HG03139 (cell line): ENCODE measurements at regions not wholly inside any gene's neighbourhood (a gene's known extent, or its start where the extent isn't known, plus 50 kb on each side); places are given as distances from the start of the nearest gene placed in this dataset.
"Not testable (repeated sequence)": the region's sequence is repeated elsewhere in the genome, so short reads cannot be mapped to it uniquely, and the experiment has no call there.

ENCODE experiments used
- ATAC-seq: cut with Tn5 transposase; IDR thresholded peaks from one replicate; pipeline ENCODE4 v1.9.1; 2021; ENCODE audit not compliant: unreplicated experiment

DNA sequence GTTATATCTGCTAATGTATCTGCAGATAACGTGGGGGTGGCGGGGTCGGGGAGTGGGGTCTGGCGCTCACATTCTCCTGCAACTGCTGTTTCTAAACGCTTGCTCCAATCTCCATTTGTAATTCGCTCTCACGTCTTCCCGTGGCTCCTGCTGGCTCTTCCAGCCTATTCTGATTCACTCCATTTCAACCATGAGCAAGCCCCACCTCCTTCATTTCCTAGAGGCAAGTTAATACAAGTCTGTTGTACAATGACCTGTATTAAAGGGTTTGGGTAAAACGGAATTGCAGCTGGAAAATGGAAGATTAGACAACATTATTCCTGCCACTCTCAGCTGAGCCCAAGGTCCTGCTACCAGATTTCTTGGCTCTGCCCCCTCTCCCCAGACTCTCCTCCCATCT, 132.3 kb downstream of the CSNK2A3 start:
- ATAC-seq = no peak

DNA sequence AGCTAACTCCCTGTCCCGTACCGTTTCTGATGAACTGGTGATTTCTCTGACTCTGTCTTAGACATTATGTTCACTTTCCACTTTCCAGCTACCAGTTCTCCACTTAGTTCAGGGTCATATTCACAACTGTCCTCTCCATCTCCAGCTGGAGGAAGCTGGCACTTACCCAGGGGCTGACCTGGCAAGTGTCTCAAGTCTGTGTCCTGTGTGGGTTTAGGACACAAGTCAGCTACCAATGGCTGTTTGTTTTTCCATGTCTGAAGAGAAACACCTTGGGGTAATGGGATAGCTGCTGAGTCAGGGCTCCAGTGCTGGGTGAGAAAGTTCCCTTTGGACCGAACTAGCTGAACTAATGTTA, 134.4 kb downstream of the CSNK2A3 start:
- no peak for ATAC-seq

DNA sequence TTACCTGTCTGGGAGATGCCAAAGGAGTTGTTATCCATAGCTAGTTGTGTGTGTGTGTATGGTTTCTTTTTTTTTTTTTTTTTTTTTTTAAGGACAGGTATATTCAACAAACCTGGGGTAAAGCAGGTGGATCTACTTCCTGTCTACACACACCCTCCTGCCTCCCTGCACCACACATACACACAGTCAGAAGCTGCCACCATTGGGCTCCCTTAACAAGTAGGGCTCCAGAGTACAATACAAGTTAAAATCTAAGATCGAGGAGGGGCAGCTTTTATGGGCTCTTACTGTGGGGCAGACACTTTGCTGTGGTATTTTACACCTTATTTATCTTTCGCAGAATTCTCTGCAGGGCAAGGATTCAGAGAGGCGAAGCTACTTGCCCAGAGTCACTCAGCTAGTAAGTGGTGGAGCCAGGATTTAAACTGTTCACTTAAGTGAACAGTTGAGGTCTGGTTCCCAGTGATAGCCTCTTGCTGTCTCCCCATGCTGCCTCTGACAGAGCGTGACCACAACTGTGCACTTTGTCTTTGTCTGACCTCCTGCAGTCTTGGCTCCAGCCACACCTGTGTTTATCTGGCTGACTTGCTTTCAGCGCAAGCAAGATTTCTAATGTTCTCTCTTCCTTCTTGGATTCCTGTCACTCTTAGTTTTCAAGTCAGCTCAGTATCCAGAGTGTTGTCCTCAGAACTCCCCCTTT, 135.0 kb downstream of the CSNK2A3 start:
- no peak for ATAC-seq

DNA sequence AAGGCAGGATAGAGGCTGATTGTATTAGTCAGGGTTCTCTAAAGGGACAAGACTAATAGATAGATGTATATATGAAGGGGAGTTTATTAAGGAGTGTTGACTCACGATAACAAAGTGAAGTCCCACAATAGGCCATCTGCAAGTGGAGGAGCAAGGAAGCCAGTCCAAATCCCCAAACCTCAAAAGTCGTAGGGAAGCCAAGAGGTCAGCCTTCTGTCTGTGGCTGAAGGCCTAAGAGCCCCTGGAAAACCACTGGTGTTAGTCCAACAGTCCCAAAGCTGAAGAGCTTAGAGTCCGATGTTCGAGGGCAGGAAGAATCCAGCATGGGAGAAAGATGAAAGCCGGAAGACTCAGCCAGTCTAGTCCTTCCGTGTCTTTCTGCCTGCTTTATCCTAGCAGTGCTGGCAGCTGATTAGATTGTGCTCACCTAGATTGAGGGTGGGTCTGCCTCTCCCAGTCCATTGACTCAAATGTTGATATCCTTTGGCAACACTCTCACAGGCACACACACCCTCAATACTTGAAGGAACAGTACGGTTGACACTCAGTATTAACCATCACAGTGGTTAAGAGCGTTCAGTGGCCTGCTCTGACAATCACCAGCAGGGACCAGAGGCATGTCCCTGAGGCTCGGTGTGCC, 135.6 kb downstream of the CSNK2A3 start:
- no peak for ATAC-seq

DNA sequence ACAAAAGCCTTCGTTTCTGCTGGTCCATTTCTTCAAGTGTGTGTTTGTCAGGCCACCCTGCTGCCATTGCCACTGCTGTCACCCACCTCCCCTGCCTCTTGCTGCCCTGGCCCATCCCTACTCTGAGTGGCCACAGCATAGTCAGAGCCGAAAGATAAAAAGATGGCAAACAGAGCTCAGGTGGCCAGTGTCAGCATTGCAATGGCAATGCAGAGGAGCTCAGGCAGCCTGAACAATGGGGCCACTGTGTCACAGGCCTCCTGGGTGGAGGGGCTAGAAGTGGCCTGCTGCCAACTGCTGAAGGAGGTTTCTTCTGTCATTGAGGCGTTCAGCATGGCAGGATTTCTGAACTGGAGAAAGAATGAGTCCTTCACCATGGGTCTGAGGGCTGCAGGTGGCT, 137.1 kb downstream of the CSNK2A3 start:
- ATAC-seq = no peak

DNA sequence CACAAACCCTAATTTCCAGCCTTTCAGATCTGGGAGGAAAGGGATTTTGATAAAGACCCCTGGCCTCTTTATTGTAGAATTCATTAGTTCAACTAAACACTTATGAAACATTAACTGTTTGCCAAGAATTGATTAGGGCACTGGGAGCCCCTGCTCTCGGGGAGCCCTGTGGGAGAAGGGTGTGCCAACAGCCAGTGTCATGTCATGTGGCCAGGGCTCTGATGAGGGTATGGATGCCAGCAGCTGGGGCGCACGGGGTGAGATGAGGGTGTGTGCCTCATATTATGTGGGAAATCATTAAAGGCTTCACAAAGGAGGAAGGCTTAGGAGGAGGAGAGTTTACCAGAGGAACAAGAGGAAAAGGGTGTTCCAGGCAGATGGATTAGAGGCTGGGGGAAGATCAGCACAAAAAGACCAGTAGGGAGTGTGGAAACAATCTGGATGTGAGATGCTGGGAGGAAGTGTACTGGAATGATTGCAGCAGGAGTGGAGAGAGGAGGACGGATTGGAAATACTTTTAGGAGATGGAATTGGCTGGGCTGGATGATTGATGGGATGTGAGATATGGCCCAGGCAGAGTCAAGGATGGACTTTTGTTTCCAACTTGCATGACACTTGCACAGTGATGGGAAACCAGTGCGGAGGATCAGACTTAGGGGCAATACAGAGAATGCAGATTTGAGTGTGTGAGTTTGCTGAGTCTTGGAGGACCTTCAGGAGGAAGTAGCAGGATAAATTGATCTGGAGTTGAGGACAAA, 137.8 kb downstream of the CSNK2A3 start:
- no peak for ATAC-seq

DNA sequence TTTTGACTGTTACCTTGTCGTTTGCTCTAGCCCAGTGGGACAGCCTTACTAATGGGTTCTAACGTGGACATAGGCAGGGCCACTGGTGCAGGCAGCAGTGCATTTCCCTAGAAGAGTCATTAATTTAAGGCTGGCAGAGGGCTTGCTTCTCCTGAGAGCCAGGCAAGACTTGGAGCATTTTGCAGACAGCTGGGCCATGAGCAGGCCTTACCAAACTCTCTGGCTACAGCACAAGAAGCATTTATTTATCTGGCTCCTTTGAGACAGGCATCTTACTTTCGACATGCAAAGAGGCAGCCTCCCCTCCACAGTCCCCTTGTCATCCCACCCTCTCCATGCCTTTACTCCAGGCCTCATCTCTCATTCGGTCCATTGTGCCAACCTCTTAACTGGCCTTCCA, 139.9 kb downstream of the CSNK2A3 start:
- ATAC-seq = no peak

DNA sequence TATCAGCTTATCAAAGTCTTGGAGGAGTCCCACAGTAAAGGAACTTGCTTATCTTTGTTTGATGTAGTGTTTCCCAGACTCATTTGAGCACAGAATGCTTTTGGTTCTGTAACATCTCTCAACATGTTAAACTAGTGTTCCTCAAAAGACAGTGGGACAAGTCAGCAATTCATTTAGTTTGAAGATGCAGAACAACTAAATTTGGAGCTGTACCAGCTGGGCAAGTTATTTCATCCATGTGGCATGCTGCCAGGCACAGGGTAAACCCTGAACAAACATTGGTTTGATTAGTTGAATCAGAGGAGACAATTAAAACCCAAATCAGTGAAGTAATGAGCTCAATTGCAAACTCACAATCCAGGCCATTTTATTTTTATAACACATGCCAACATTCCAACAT, 141.2 kb downstream of the CSNK2A3 start:
- ATAC-seq = no peak

DNA sequence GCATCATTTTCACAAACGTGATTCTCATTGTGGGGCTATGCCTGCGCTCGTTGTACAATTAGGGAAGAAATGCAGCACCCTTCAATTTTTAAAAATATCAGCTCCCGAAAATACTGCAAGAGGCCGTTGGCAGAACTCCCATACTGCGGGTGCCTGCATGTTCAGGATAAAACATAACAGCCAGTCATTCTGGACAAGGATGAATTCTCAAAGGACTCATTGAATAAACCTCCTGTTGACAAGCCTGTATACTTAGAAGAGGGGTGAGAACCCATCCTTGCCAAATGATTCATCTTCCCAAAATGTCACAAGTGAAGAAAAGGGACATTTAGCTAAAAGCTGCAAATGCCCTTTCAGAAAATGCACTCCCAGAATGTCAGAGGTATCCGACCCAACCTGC, 141.9 kb downstream of the CSNK2A3 start:
- no peak for ATAC-seq

DNA sequence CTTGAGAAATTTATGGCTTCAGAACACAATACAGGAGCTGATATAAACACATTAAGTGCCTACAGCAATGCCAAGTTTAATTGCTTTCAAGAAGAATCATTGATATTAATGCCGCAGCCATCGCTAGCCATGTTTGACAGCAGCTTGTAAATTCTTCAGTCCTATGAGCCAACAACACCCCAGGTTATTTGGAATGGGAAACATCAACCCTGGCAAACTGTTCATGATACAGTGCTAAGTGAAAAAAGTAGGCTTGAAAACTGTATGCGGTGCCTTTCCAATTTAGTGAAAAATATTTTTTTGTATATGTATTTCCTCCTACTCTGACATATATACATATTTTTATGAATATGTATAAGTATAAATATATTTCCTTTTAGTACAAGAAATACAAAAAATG, 142.6 kb downstream of the CSNK2A3 start:
- ATAC-seq = no peak

DNA sequence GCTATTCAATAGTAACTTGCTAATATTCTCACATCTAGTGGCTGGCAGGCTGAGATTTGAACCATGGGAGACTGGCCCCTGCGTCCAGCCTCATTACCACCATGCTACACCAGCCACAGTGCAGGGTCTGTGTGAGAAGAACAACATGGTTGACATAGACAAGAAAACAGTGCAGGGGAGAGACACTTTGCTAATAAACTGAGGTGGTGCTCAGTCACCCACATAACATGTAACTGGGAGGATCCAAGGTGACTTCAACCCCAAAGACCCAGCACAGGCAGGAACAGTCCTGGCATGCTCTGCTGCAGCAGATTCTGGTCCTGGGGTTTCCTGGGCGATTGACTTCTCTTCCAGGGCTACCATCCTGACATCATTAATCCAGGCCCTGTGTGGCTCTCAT, 143.1 kb downstream of the CSNK2A3 start:
- no peak for ATAC-seq

DNA sequence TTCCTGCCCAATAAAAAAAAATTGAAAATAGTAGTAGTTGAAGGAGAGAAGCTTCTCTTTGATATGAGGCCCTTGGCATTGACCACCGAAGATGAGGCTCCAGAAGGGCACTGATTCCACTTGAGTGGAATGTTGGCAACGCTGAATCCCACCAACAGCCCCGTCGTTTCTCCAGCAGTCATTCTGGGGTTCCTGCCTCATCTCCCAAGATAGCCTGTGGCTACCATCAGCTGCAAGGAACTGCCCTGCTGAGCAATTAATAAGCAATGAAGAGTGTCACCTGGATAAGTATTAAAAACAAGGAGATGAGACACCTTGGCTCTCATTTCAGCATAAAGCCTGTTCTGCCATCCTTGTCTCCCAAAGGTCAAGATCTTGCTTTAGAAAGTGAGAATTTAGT, 144.1 kb downstream of the CSNK2A3 start:
- no peak for ATAC-seq

DNA sequence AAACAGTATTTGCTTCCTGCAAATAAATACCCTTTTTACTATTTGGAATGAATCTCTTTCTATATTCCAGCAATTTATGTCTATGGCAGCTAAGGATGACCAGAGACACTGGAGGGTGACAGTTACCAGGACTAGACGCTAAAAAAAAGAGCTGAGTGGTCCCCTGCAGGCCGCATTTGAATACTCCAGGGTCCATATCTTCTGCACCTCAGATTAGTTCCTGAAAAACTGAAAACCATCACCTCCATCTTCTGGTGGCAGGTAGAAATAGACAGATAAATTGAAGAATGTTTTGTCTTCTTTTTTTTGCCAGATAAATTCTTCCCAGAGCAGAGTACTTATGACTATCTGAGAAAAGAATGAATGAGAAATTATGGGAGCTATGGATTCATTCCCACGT, 145.6 kb downstream of the CSNK2A3 start:
- ATAC-seq = no peak

DNA sequence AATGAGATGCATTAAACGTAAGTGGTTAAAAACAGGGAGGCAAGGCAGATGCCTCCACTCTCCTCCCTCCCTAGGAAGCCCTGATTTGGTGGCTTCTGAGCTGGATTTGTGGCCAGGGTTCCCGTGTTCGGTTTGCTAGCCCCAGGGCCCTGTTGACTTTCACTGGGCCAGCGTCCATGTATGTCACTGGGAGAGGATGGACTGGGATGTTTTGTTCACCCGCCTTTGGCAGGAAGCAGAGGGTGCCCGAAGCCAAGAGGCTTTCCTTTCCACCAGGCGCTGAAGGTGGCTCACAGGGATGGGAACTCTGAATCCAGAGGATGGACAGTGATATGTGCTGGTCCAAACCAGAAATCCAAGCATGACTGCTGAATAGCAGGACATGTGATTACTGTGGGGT, 146.6 kb downstream of the CSNK2A3 start:
- no peak for ATAC-seq

DNA sequence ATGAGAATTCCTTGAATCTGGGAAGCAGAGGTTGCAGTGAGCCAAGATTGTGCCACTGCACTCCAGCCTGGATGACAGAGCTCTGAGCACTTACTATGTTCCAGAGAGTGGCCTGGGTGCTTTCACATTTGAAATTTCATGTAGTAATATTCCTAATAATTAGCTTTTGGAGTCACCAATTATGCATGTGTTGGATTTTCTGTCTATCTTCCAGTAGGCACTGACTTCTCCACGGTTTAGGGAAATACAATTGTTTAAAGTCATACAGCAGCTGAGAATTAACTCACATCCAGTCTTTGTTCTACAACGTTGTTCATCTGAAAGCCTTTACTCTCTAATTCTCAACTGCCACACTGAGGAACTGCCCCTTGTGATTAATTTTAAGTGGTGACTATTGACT, 150.2 kb downstream of the CSNK2A3 start:
- no peak for ATAC-seq

DNA sequence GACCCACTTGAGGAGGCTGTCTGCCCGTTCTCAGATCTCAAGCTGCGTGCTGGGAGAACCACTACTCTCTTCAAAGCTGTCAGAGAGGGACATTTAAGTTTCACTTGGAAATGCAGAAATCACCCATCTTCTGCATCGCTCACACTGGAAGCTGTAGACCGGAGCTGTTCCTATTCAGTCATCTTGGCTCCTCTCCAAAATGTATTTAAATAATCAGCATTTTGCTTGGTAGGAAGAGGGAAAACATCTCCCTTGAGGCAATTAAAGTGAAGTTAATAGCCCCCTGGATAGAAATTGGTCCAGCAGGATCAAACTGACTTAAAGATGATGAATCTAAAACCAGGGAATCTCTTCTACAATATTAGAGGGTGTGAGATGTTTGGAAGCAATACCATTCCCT, 151.7 kb downstream of the CSNK2A3 start:
- not testable (repeated sequence) for ATAC-seq

DNA sequence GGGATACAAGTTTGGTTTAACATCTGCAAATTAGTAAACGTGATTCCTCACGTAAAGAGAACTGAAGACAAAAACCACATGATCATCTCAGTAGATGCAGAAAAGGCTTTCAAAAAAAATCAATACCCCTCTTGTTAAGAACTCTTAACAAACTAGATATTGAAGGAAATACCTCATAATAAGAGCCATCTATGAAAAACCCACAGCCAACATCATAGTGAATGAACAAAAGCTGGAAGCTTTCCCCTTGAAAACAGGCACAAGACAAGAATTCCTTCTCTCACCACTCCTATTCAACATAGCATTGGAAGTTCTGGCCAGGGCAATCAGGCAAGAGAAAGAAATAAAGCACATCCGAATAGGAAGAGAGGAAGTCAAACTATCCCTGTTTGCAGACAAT, 160.5 kb downstream of the CSNK2A3 start:
- ATAC-seq = no peak

DNA sequence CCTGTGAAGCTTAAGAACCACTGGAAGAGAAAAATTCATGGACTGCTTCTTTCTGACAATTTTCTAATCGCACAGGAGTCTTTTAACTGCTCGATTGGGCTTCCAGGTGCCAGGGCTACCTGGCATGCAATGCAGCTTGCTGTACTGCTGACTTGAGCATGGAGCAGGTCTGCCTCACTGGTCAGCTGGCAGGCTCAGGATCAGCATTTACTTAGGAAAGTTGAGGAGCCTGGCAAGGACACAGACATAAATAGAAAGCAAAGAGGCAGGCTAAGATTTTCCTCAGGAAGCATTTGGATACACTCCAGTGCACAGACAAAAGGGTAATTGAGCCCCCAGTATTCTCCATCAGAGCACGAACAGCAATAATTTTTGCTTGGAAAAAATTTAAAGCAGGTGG, 163.5 kb downstream of the CSNK2A3 start:
- no peak for ATAC-seq

DNA sequence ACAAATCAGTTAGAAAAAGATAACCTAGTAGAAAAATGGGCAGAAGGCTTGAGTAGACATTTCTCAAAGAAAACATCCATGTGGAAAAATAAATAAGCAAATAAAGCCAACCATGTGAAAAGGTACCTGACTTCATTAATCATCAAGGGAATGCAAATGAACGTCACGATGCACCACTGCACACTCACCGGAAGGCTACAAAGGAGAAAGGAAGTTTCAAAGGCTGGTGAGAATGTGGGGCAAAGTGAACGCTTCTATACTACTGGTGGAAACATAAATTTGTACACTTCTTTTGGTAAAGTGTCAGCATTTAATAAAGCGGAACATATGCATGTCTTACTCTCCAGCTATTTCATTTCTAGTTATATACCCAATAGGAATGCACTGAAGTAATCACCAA, 166.8 kb downstream of the CSNK2A3 start:
- no peak for ATAC-seq

DNA sequence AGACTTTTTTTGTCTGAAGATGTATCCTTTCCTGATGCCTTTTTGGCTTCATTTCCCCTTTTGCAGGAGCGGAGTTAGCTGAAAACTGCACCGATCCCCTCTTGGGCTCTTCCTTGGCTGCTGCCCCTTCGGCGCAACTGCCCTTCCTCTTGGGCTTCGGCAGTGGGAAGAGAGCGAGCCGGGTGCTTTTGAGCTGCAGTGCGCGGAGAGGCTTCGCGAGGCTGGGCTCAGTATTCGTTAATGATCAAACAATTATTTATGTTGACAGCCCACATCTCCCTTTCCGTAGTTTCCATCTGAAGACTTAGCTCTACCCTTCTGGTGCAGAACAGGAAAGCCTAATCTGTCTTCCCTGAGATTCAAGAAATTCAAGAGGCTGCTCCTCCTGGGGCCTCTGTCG, 170.8 kb downstream of the CSNK2A3 start:
- no peak for ATAC-seq

DNA sequence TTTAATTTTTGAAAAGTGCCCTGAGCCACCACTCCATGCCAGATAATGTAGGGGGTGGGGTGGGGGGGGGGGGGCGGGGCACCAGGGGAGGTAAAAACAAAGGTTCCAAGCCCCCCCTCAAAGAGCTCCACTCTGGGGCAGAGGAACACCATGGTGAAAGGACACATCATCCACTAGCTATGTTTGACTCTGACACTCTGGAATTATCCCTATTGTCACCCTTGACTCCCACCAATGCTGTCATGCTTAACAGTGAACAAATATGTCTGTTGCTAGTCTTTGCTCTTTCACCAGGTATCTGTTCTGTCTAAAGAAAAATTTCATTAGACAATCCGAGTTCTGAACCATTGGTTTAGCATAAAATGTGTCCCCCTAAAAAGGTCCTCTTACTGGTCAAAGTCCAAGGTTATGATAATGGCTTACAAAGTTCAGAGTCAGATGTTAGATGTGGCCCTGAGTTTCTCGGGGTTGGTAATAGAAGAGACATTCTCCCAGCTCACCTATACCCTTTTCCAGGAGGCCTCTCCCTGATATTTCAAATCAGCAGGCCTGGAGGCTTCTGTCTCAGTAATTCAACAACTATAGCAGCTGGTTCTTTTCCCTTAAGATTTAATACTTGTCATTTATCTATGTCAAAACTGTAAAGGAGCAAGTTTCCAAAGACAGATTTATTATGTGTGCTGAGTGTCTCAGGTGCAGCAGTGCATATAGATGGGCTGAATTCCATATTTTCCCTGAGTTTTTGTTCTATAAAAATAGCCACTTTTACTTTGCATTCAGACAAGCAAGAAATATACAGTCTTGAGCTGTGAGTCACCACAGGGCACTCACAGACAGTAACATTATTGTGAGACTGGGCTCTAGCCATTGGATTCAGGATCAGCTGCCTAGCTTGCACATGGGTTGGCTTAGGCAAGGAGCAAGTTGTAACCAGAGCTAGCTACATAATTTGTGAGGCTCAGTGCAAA, 174.1 kb downstream of the CSNK2A3 start:
- ATAC-seq = no peak
